GM21381 (cell line): ENCODE measurements at regions not wholly inside any gene's neighbourhood (a gene's known extent, or its start where the extent isn't known, plus 50 kb on each side); places are given as distances from the start of the nearest gene placed in this dataset.
A peak's percentile ranks its signal among the peaks of the same experiment; 100 is the strongest.

Source experiments
- ATAC-seq: cut with Tn5 transposase; IDR thresholded peaks from one replicate; pipeline ENCODE4 v1.9.1; 2021; ENCODE audit warnings: mild to moderate bottlenecking, moderate library complexity; ENCODE audit not compliant: unreplicated experiment

DNA sequence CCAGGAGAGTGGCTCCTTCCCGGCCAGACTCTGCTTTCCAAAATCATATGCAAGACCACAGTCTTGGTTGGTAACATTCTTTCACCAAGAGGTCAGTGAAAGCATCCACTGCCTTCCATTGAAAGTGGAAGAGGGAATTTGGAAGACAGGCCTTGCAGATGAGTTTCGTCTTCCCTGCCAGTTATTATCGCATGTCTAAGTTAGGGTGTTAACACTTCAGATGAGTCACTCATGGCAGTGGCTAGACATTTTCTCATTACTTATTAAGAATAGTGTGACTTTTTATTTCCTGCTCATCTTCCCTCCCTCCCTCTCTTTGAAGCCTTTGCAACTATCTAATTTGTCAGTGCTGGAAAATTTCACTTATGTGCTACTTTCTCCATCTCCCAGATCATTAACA lies 102.9 kb upstream of the EPB41L3 start:
- ATAC-seq: no peak

DNA sequence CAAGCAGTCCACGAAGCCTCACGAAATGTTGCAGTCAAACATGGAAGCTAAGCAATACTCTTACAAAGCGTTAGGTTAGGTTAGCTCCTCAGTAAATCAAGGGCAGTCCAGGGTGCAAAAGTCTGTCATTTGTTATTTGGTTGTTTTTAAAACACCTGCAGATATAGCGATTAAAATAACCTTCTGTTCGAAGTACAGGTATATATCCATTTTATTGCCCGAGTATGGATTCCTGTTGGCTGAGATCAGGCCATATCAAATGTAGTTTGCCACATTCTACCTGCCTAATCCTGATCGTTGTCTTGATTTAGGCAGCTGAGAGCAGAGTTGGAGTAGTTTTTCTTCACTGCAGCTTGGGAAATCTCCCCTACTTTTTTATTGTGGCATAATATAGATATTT lies 99.5 kb upstream of the EPB41L3 start:
- ATAC-seq: no peak

DNA sequence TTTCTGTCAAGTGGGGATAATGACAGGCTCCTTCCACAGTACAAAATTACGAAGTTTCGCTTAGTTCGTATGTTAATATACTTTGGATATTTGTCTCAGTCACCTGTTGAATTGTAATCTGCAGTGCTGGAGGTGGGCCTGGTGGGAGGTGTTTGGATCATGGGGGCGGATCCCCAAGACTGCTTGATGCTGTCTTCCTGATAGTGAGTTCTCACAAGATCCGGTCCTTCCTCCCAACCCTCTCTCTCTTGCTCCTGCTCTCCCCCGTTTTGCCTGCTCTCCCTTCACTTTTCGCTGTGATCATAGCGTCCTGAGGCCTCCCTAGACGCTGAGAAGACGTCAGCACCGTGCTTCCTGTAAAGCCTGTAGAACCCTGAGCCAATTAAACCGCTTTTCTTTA lies 97.1 kb upstream of the EPB41L3 start:
- no peak for ATAC-seq

DNA sequence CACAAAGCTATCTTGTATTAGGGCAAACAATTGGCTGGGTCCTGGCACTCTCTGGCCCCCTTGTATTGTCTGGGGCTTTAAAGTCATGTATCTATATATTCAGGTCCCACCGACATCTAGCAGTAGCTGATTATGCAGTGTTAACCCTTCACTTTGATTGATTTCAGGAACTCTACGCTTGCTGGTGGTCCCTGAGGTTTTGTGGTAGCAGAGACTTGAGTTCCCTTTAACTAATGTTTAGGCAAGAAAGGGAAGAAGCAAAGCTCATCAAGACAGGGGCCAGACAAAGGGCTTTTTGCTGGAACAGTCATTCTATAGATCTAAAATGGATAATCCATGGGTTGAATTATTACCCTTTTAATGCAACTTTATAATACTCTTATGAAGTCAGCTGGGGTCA lies 95.3 kb upstream of the EPB41L3 start:
- ATAC-seq: no peak

DNA sequence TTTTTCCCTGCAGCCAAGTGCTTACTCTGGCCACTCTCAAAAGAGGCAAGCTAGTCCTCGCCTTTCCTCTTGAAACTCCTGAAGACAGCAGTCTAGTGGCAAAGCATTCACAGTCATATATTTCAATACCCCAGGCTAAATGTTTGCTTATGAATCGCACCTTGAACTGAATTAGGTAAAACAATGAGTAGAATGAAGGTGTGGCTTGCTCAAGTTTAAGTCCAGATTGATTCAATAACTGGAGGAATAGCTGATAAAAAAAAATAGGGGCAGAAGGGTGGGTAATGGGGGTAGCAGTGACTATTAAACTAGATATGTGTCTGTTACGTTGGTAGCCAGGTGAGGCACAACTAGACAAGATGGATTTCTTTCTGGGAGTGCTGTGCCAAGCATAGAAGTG lies 88.2 kb upstream of the EPB41L3 start:
- ATAC-seq: no peak

DNA sequence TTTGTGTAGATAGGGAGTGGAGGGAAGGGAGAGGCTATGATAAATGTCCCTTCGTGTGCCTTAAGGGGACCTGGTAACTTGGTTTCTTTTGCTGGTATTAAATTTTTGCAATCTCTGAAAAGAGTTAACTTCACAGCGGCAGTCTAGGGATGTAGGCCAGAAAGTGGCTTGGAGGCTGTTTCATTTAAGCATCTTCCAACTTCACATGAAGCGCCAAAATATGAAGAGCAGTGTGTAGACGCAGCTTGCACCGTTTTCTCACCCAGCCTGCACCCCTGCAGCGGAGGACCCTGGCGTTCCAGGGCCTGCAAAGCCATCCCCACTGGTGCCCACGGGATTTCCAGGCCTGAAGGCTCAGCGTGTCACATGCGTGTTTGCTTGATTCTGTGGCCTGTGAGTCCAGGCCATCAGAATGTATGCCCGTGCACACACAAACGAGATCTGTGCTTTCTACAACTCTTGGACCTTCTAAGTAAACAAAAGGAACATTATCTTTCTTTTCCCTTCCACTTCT lies 87.2 kb upstream of the EPB41L3 start:
- ATAC-seq: no peak

DNA sequence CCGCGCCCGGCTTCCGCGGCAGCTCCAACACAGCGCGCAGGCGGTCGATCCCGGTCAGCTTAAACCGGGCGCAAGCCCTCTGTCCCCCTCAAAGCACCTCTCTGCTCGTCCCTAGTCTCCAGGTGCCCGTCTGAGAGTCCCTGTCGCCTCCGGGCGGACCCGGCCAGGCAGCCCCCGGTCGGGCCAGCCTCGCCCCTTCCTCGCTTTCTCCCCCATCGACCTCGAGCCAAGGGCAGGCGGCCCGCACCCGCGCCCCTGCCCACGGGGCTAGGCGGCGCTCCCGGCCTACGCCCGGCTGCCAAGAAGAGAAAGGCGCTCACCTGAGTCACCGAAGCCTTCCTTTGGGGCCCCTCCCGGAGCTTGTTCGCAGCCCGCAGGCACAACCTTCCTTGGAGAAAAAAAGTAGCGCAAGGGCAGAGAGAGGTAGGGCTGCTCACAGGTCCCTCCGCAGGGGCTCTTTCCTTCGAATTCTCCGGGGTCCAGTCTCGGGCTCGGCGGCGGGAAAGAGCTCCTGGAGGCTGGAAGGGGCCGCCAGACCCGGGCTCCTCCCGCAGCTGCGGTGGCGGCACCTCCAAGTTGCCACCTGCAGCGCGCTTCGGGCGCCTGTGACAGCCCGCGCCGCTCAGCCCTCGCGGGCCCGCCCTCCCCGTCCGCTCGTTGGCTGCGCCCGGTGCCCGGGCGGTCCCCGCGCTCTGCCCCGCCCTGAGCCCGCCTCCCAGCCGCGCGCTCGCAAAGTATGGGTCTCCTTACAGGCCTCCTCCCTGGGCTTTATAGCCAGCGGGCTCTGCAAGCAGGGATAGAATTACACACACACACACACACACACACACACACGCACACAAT lies 86.5 kb upstream of the EPB41L3 start:
- peak; percentile 80 for ATAC-seq

DNA sequence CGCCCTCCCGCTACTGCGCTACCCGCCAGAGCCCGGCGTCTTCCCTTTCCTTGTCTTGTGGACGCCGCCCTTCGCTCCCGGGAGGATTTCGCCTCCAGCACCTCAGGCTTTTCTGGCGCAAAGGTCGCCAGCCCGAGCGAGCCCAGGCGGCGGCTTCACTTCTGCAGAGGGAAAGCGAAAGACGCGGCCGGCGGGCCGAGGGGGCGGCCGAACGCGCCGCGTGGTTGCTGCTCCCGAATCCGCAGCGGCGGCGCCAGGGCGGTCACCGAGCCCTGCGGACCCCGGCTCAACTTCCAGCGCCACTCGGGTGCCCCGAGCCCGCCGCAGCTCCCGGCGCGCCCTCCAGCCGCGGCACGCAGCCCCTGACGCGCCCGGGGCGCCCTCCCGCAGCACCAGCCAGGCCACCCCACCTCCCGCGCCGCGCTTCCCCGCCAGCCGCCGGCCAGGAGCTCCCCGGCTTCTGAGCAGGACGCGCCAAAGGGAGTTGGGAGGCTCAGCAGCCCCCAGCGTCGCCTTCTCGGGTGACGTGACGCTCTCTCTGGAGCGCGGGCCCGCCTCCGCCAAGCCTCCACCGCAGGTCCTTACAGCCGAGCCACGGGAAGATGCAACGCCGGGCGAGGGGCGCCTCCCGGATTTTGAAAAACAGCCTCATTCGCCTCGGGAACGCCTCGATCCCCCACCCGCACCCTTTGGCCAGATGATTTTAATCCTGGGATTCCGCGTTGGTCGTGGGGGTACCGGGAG lies 84.9 kb upstream of the EPB41L3 start:
- ATAC-seq: no peak

DNA sequence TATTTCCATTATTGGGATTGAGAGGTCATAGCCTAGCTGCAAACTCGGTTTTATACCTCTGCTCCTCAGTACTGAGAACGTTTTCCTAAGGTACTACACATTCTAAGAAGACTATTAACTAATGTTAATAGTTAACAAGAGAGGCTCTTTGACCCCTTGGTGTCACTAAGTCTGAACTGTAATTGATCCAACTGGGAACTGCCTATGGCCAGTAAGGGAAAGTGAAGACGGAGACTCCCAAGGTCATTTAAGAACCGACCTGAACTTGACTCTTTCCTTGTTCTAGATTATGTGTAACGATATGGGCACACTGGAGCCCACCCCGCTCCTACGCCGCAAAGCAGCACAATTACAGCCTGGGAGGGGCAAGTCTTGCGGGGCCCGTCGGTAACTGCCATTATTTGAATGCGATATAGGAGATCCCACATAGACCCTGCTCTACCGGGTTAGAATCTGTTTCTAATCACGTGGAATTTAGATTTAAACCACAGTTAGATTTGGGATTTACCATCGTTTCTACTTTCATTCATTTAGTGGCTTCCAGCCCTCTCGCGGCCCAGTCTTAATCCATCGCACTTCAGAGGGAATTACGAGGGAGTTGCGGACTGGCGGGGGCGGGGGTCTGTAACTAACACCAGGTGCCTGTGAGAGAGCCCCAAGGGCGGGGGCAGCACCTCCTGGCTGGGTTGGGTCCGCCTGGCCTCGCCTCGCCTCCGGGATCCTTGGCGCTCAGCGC lies 84.1 kb upstream of the EPB41L3 start:
- ATAC-seq: no peak

DNA sequence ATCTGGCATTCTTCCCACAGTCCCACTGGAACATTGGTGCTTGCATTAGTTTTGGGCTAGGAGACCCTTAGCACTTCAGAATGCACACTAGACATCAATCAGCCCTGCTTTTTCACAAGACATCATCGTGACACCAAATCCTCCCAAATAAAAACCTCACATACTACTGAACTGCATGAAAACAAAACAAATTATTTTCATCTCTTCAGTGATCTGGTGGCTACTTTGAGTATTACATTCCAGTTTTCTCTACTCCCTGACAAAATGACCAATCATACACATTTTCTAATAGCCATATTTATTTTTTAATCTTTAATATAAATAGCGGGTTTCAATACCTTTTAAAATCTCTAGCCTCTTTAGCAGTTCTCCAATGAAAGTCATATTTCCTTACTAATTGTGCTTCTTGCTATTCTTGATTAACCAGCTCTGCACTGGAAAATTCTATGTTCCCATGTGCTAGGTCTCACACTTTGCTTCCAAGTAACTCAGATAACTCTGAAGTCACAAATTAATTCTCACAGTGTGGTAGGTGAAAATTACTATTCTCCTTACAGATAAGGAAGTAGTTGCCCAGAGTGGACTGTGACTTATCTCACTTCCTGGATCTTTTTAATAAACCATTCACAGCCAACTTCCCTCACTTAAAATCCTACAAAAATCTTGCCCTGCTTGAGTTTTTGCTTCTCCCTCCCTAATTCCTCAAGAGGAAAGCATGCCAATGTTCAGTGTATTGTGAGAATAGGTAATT lies 82.5 kb upstream of the EPB41L3 start:
- ATAC-seq: no peak

DNA sequence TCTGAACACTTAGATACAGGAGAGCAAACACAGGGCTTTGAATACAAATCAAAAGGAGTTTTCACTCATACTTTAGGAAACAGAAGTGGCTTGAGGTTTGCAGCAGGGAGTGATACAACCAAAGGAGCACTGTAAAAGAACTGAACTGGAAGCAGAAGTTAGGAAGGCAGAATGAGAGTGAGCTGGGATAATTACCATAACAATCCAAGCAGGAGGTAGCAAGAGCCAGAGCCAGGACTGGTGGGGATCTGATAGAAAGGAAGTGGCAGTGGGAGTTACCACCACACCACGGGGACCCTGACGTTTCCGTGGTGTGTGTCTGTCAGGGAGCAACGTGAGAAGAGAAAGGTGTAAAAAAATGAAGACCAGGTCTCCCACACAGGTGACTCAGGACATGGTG lies 81.3 kb upstream of the EPB41L3 start:
- ATAC-seq: no peak

DNA sequence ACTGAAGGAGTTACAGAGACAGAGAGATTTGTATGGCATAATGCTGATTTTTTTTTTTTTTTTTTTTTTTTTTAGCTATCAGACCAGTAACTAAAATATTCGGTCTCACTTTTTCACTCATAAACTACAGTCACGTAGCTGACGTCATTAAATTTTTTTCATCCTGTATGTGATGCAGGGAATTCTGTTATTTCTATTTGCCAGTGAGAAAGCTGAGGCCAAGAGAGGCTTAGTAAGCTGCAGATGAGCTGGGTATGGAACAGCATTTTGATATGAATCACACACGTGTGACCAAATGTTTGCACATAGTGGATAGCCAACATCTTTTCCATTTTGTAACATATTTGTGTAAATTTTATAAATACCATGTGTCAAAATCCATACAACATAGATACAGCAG lies 79.1 kb upstream of the EPB41L3 start:
- ATAC-seq: no peak

DNA sequence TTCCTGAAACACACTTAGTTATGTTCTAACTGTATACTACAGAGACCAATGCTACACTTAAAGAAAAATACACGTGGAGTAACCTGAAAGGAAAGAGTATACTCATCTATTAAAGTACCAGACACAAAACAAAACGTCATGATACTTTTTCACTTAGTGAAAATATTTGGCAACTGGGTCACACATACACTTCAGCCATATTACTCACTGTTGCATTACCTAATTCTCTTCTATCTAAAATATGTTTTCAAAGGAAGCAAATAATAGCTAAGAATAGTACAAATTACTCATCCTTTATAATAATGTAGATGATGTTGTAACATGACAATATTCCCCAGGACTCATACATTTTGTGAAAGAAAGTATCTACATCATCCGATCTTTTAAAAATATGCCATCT lies 76.5 kb upstream of the EPB41L3 start:
- no peak for ATAC-seq

DNA sequence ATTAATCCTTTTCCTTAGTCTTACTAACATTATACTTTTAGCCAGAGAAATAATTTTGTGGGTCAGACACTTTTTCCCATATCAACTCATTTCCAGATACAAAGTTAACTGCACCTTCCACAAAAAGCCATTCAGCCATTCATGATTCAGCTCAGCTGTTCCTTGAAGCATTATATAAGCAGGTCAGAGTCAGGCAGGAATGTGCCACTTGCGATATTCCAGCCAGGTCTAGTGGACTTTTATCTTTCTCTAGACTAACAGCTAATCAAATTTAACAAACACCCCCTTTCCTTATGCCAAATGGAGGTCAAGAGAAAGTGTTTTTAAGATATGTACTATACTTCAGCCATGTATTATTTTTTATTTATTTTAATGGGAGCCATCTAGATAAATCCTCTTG lies 75.6 kb upstream of the EPB41L3 start:
- ATAC-seq: no peak

DNA sequence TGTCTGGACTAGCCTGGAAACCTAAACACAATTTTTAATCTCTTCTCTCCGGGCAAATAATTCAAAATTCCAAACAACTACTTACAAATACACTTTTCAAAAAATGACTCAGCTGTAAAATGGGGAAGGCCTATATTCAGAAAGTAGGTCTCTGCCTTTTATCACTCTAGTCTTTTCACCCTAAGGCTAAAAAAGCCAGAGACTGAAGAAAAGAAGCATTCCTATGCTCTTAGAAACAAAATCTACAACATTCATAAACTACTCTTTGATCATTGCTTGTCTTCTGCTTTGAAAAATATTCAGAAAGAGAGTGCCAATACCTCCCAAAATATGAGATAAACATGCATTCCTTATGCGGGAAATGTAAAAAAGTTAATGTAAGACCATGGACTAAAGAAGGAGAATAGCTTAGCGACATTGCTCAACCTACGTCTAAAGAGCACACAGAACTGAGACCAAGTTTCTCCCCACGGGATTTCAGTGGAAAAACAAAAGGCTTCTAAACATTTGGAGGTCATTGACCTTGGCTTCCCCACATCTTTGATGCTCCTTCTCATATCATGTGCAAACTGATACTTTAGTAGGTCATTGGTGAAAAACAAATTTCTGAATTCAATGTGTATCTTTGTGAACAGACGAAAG lies 74.4 kb upstream of the EPB41L3 start:
- no peak for ATAC-seq

DNA sequence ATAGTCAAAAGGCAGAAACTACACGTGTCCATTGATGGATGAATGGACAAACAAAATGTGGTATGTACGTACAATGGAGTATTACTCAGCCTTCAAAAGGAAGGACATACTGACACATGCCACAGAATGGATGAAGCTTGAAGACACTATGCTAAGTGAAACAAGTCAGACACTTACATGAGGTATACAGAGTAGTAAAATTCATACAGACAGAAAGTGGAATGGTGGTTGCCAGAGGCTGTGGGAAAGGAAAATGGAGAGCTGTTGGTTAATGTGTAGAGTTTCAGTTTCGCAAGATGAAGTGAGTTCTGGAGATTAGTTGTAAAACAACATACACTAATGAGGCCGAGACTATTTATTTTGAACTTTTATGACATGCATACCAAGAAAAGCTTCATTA lies 67.4 kb upstream of the EPB41L3 start:
- no peak for ATAC-seq

DNA sequence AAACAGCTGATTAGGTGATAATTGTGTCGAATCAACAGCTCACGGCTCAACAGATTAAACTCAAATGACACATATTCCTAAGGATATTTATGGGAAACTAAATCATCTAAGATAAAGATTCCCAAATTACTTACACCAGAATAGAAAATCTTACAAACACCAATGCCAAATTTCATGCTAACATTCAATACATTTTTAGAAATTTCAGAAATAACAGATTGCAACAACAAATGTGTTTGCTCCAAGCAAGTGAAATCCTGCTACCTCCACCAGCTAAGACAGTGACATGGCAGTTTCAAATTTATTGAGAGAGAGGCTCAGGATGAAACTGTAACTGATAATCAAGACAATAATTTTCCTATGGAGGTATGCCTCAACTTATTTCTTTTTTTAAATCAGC lies 65.0 kb upstream of the EPB41L3 start:
- no peak for ATAC-seq

DNA sequence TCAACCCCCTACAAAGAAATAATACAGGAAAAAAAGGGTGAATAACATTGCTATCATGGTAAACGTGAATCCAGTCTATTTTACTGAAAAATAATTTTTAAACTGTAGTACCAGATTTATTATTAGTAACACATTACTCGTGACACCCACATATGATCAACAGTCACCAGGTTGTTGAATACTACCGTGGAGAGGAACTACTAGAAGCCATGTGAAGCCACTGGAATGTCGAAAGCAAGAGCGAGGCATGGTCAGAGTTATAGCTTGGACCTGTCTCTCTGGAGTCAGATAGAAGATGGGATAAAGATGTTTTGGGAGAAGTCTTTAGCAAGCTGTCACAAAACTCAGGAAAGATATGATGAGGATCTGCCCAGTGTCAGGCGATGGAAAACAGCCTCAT lies 63.2 kb upstream of the EPB41L3 start:
- ATAC-seq: no peak

DNA sequence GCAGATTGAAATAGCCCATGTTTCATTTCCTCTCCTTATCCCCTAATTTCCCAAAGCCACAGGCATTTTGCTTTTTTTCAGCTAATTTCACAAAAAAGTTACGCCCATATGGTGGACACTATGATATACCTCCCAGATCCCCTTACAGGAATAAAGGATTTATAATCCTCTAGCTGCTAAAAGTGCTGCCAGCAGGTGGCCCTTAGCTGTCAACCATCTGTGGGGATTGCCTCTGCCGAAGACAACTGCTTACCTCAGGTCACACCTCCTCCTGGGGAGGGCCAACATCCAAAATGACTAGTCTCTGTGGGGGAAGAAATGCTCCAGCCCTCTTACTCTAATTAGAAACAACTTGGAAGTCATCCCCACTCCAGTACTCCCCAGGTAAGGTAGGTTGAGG lies 61.0 kb upstream of the EPB41L3 start:
- no peak for ATAC-seq

DNA sequence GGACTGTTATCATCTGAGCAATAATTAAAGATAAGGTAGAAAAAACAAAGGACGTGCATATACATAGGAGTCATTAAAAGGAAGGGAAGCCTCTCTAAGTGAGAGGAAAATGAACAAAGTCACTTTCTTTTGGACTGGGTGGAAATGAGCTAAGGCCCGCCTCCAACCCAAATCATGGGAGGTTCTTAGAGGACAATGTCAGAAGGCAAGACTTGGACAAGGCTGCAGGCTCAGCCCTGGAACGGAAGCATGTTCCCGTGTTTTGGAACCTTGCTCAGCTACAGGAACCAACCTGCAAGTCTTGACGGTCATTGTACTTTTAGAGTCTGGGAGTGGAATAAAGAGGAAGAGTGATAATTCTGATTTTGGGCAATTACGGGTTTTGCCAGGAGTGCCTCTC lies 59.4 kb upstream of the EPB41L3 start:
- no peak for ATAC-seq
